Hepatocyte (in vitro differentiated cells): ENCODE measurements at regions not wholly inside any gene's neighbourhood (a gene's known extent, or its start where the extent isn't known, plus 50 kb on each side); places are given as distances from the start of the nearest gene placed in this dataset.

Experiments used
- CTCF ChIP-seq: fragments of 200-600 bp; sonication (generic); IDR thresholded peaks from 2 replicates; pipeline ENCODE4 v1.5.1; 2016; ENCODE audit warnings: antibody characterized with exemption, mild to moderate bottlenecking; ENCODE audit not compliant: poor library complexity
- EZH2 ChIP-seq: fragments of 200-600 bp; sonication (generic); IDR thresholded peaks from 2 replicates; pipeline ENCODE4 v1.6.1; 2016; ENCODE audit warnings: antibody characterized with exemption, mild to moderate bottlenecking, borderline replicate concordance

GRCh38 chr6:152815230-152815872 lies 64.8 kb downstream of the VIP start:
- TF ChIP-seq EZH2, result no peak
- no peak for TF ChIP-seq CTCF
